HEK293T (cell line): ENCODE measurements at regions not wholly inside any gene's neighbourhood (a gene's known extent, or its start where the extent isn't known, plus 50 kb on each side); places are given as distances from the start of the nearest gene placed in this dataset.

Experiments used
- ELF4 ChIP-seq: fragments of 450-650 bp; IDR thresholded peaks from 2 replicates; pipeline ENCODE4 v1.6.1; 2017; ENCODE audit warnings: antibody characterized with exemption
- FOXA1 ChIP-seq: fragments of 450-650 bp; IDR thresholded peaks from 2 replicates; pipeline ENCODE4 v1.6.1; 2016; ENCODE audit warnings: mild to moderate bottlenecking
- FOXK2 ChIP-seq: fragments of 450-650 bp; IDR thresholded peaks from 2 replicates; pipeline ENCODE4 v1.6.1; 2016; ENCODE audit warnings: mild to moderate bottlenecking
- FOXM1 ChIP-seq: fragments of 450-650 bp; IDR thresholded peaks from 2 replicates; pipeline ENCODE4 v1.6.1; 2017; ENCODE audit warnings: mild to moderate bottlenecking, borderline replicate concordance
- HDGF ChIP-seq: fragments of 450-650 bp; IDR thresholded peaks from 2 replicates; pipeline ENCODE4 v1.6.1; 2017; ENCODE audit warnings: antibody characterized with exemption, borderline replicate concordance
- L3MBTL2 ChIP-seq: fragments of 450-650 bp; conservative IDR thresholded peaks from 2 replicates; pipeline ENCODE4 v1.6.1; 2016; ENCODE audit warnings: mild to moderate bottlenecking
- SP1 ChIP-seq: fragments of 450-650 bp; IDR thresholded peaks from 2 replicates; pipeline ENCODE4 v1.6.1; 2017
- ZNF384 ChIP-seq: fragments of 450-650 bp; IDR thresholded peaks from 2 replicates; pipeline ENCODE4 v1.6.1; 2016

- TF ChIP-seq FOXM1 (no peak), SP1 (no peak), ZNF384 (no peak), FOXK2 (no peak), HDGF (no peak), FOXA1 (no peak), ELF4 (no peak), L3MBTL2 (no peak)
These were observed 738.3 kb downstream of the INHBA start for GRCh38 chr7:40964610-40965009.
